ENCODE measurements at regions not wholly inside any gene's neighbourhood (a gene's known extent, or its start where the extent isn't known, plus 50 kb on each side); places are given as distances from the start of the nearest gene placed in this dataset.

GRCh38 chr3:148077965-148078364 is 619.7 kb upstream of the AGTR1 start:
- no peaks in the 10 kb centered on the region for H3K4me1 ChIP-seq (ENCODE audit: insufficient read depth)
- no peaks in the 10 kb centered on the region for H3K27me3 ChIP-seq (ENCODE audit: insufficient read depth)
- no peaks in the 10 kb centered on the region for H3K27me3 Mint-ChIP-seq (ENCODE audit: insufficient read depth, low read depth, poor library complexity)
- H4K20me1 ChIP-seq (replicated peaks; ENCODE audit: insufficient read depth): no peaks in the 10 kb centered on the region
- TF ChIP-seq JUNB (IDR thresholded peaks at IDR 0.05; ENCODE audit: unreplicated experiment): no peak
- TF ChIP-seq REST (IDR thresholded peaks at IDR 0.05; ENCODE audit: unreplicated experiment): no peak
- no peak for TF ChIP-seq NANOG (IDR thresholded peaks at IDR 0.05; ENCODE audit: borderline replicate concordance)
- no peak for TF ChIP-seq ZNF114 (CRISPR knock-in tag; IDR thresholded peaks at IDR 0.05)
- TF ChIP-seq, protein P1, sequence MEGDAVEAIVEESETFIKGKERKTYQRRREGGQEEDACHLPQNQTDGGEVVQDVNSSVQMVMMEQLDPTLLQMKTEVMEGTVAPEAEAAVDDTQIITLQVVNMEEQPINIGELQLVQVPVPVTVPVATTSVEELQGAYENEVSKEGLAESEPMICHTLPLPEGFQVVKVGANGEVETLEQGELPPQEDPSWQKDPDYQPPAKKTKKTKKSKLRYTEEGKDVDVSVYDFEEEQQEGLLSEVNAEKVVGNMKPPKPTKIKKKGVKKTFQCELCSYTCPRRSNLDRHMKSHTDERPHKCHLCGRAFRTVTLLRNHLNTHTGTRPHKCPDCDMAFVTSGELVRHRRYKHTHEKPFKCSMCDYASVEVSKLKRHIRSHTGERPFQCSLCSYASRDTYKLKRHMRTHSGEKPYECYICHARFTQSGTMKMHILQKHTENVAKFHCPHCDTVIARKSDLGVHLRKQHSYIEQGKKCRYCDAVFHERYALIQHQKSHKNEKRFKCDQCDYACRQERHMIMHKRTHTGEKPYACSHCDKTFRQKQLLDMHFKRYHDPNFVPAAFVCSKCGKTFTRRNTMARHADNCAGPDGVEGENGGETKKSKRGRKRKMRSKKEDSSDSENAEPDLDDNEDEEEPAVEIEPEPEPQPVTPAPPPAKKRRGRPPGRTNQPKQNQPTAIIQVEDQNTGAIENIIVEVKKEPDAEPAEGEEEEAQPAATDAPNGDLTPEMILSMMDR (conservative IDR thresholded peaks at IDR 0.05; ENCODE audit: low read depth in 2 of 2): no peak
- no peak for TF ChIP-seq ETS1 (IDR thresholded peaks at IDR 0.05)
- no peak for TF ChIP-seq POLR2AphosphoS5 (IDR thresholded peaks at IDR 0.05; ENCODE audit: low read depth)
- TF ChIP-seq EZH2phosphoT487 (IDR thresholded peaks at IDR 0.05; ENCODE audit: unreplicated experiment): no peak
- TF ChIP-seq, protein P2, sequence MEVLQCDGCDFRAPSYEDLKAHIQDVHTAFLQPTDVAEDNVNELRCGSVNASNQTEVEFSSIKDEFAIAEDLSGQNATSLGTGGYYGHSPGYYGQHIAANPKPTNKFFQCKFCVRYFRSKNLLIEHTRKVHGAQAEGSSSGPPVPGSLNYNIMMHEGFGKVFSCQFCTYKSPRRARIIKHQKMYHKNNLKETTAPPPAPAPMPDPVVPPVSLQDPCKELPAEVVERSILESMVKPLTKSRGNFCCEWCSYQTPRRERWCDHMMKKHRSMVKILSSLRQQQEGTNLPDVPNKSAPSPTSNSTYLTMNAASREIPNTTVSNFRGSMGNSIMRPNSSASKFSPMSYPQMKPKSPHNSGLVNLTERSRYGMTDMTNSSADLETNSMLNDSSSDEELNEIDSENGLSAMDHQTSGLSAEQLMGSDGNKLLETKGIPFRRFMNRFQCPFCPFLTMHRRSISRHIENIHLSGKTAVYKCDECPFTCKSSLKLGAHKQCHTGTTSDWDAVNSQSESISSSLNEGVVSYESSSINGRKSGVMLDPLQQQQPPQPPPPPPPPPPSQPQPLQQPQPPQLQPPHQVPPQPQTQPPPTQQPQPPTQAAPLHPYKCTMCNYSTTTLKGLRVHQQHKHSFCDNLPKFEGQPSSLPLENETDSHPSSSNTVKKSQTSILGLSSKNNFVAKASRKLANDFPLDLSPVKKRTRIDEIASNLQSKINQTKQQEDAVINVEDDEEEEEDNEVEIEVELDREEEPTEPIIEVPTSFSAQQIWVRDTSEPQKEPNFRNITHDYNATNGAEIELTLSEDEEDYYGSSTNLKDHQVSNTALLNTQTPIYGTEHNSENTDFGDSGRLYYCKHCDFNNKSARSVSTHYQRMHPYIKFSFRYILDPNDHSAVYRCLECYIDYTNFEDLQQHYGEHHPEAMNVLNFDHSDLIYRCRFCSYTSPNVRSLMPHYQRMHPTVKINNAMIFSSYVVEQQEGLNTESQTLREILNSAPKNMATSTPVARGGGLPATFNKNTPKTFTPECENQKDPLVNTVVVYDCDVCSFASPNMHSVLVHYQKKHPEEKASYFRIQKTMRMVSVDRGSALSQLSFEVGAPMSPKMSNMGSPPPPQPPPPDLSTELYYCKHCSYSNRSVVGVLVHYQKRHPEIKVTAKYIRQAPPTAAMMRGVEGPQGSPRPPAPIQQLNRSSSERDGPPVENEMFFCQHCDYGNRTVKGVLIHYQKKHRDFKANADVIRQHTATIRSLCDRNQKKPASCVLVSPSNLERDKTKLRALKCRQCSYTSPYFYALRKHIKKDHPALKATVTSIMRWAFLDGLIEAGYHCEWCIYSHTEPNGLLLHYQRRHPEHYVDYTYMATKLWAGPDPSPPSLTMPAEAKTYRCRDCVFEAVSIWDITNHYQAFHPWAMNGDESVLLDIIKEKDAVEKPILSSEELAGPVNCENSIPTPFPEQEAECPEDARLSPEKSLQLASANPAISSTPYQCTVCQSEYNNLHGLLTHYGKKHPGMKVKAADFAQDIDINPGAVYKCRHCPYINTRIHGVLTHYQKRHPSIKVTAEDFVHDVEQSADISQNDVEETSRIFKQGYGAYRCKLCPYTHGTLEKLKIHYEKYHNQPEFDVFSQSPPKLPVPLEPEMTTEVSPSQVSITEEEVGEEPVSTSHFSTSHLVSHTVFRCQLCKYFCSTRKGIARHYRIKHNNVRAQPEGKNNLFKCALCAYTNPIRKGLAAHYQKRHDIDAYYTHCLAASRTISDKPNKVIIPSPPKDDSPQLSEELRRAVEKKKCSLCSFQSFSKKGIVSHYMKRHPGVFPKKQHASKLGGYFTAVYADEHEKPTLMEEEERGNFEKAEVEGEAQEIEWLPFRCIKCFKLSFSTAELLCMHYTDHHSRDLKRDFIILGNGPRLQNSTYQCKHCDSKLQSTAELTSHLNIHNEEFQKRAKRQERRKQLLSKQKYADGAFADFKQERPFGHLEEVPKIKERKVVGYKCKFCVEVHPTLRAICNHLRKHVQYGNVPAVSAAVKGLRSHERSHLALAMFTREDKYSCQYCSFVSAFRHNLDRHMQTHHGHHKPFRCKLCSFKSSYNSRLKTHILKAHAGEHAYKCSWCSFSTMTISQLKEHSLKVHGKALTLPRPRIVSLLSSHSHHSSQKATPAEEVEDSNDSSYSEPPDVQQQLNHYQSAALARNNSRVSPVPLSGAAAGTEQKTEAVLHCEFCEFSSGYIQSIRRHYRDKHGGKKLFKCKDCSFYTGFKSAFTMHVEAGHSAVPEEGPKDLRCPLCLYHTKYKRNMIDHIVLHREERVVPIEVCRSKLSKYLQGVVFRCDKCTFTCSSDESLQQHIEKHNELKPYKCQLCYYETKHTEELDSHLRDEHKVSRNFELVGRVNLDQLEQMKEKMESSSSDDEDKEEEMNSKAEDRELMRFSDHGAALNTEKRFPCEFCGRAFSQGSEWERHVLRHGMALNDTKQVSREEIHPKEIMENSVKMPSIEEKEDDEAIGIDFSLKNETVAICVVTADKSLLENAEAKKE (CRISPR knock-in tag; IDR thresholded peaks at IDR 0.05): no peak
- no peak for TF ChIP-seq EZH2 (IDR thresholded peaks at IDR 0.05; ENCODE audit: low read depth, unreplicated experiment)
- TF ChIP-seq ZNF331 (CRISPR knock-in tag; IDR thresholded peaks at IDR 0.05; ENCODE audit: low read depth): no peak
- no peak for TF ChIP-seq CREB1 (CRISPR knock-in tag; IDR thresholded peaks at IDR 0.05; ENCODE audit: low read depth)
- no peak for TF ChIP-seq STAT1 (IDR thresholded peaks at IDR 0.05; ENCODE audit: unreplicated experiment)
- H3K4me2 ChIP-seq: no peak overlapping the region
- peaks cover 4% of the 10 kb centered on the region; the same call in 1 of the 3 replicates for H3K4me1 Mint-ChIP-seq
- no peaks in the 10 kb centered on the region for H3K36me3 ChIP-seq (ENCODE audit: insufficient read depth)
- no peaks in the 10 kb centered on the region for H3K9me3 Mint-ChIP-seq
- no peak overlapping the region for H3K4me3 ChIP-seq
- no peaks in the 10 kb centered on the region for H3K79me2 ChIP-seq (replicated peaks; ENCODE audit: insufficient read depth)
- DNase-seq (ENCODE audit: low spot score) (no peak), ATAC-seq (no peak)
- no peak overlapping the region for H3K4me3 Mint-ChIP-seq
- no peak overlapping the region for H2AFZ ChIP-seq
- no peaks in the 10 kb centered on the region for H3K36me3 Mint-ChIP-seq (ENCODE audit: low read depth)
- H3K27ac Mint-ChIP-seq: no peak overlapping the region
- no peaks in the 10 kb centered on the region for H3K9me2 ChIP-seq (ENCODE audit: insufficient read depth)
- H3F3A ChIP-seq (replicated peaks; ENCODE audit: low read depth): no peaks in the 10 kb centered on the region
- no peak overlapping the region for H3K27ac ChIP-seq (ENCODE audit: low read depth)

Data from GM23338 (cell line).